IMR-90 (cell line): ENCODE measurements at regions not wholly inside any gene's neighbourhood (a gene's known extent, or its start where the extent isn't known, plus 50 kb on each side); places are given as distances from the start of the nearest gene placed in this dataset.

Experiments
- ATAC-seq: fragments of 200-7000 bp; cut with Tn5 transposase; 2 replicates; pipeline ENCODE4 v1.9.1; 2020; ENCODE audit warnings: low read depth, mild to moderate bottlenecking, moderate library complexity
- BruUV-seq: library from RNA; stranded (reverse); fragments of 400-500 nt; replicated peaks from 2 replicates; lab custom pipeline; 2021; lab: Mats Ljungman, UMichigan
- CTCF ChIA-PET: fragments of 300-600 bp; formaldehyde crosslinking; extraction: SDS; loops from one replicate; lab custom pipeline; 2021; ENCODE audit warnings: antibody characterized with exemption; lab: Yijun Ruan, JAX
- POLR2A ChIA-PET: fragments of 300-600 bp; sonication (Branson Sonifier 250); formaldehyde crosslinking; loops from one replicate; lab custom pipeline; 2022; ENCODE audit warnings: antibody characterized with exemption; ENCODE audit not compliant: unreplicated experiment; lab: Charles Lee
- DNase-seq: peaks from one replicate; pipeline ENCODE4 v3.0.0; 2013
- H2AFZ ChIP-seq: replicated peaks from 2 replicates; pipeline ENCODE3; 2013; ENCODE audit warnings: low read length, mild to moderate bottlenecking; ENCODE audit not compliant: poor library complexity
- H2AK5ac ChIP-seq: 2 replicates; pipeline ENCODE4 v1.6.1; 2013; ENCODE audit warnings: low read depth, low read length, inconsistent platforms
- H2AK9ac ChIP-seq: replicated peaks from 2 replicates; pipeline ENCODE3; 2013; ENCODE audit warnings: mild to moderate bottlenecking, low read depth, low read length, moderate library complexity; ENCODE audit not compliant: poor library complexity
- H2BK120ac ChIP-seq: 2 replicates; pipeline ENCODE4 v1.6.1; 2013; ENCODE audit warnings: low read depth, low read length, inconsistent platforms
- H2BK15ac ChIP-seq: 3 replicates; pipeline ENCODE4 v1.6.1; 2013; ENCODE audit warnings: low read depth, low read length, inconsistent platforms
- H2BK20ac ChIP-seq: 2 replicates; pipeline ENCODE4 v1.6.1; 2013; ENCODE audit warnings: low read depth, mild to moderate bottlenecking, inconsistent platforms, low read length, moderate library complexity
- H2BK5ac ChIP-seq: 2 replicates; pipeline ENCODE4 v1.6.1; 2013; ENCODE audit warnings: mild to moderate bottlenecking, low read depth, low read length, inconsistent platforms; ENCODE audit not compliant: poor library complexity, severe bottlenecking
- H3K14ac ChIP-seq: replicated peaks from 2 replicates; pipeline ENCODE4 v1.6.1; 2013; ENCODE audit warnings: low read depth, low read length, inconsistent platforms
- H3K18ac ChIP-seq: 2 replicates; pipeline ENCODE4 v1.6.1; 2013; ENCODE audit warnings: low read depth, low read length, control low read depth
- H3K23ac ChIP-seq: 2 replicates; pipeline ENCODE4 v1.6.1; 2013; ENCODE audit warnings: low read depth, low read length, inconsistent platforms
- H3K27ac ChIP-seq: 2 replicates; pipeline ENCODE4 v1.5.1; 2013; ENCODE audit warnings: mild to moderate bottlenecking, control low read depth, low read length; ENCODE audit not compliant: insufficient read depth
- H3K27me3 ChIP-seq: 2 replicates; pipeline ENCODE4 v1.6.1; 2013; ENCODE audit warnings: low read length; ENCODE audit not compliant: control insufficient read depth, insufficient read depth
- H3K36me3 ChIP-seq: 2 replicates; pipeline ENCODE4 v1.6.1; 2013; ENCODE audit warnings: low read length, mixed read lengths; ENCODE audit not compliant: control insufficient read depth, insufficient read depth
- H3K4ac ChIP-seq: 2 replicates; pipeline ENCODE4 v1.6.1; 2013; ENCODE audit warnings: low read depth, low read length, inconsistent platforms
- H3K4me1 ChIP-seq: 2 replicates; pipeline ENCODE4 v1.6.1; 2013; ENCODE audit warnings: low read length, mixed read lengths; ENCODE audit not compliant: control insufficient read depth, insufficient read depth
- H3K4me2 ChIP-seq: 2 replicates; pipeline ENCODE4 v1.6.1; 2013; ENCODE audit warnings: low read depth, mild to moderate bottlenecking, control low read depth, low read length, moderate library complexity
- H3K4me3 ChIP-seq: 2 replicates; pipeline ENCODE4 v1.5.1; 2013; ENCODE audit warnings: low read depth, mild to moderate bottlenecking, control low read depth, low read length, moderate library complexity; ENCODE audit not compliant: insufficient read depth
- H3K56ac ChIP-seq: 2 replicates; pipeline ENCODE4 v1.6.1; 2013; ENCODE audit warnings: low read length, inconsistent platforms; ENCODE audit not compliant: insufficient read depth; ENCODE audit errors: extremely low read depth
- H3K79me1 ChIP-seq, 2 experiments: 2 replicates each; pipeline ENCODE4 v1.6.1; 2013; ENCODE audit warnings: low read length in 2 of 2, inconsistent platforms in 1 of 2, low read depth in 1 of 2
- H3K9ac ChIP-seq: 2 replicates; pipeline ENCODE4 v1.6.1; 2013; ENCODE audit warnings: low read depth, low read length, control low read depth
- H3K9me1 ChIP-seq: 2 replicates; pipeline ENCODE4 v1.6.1; 2013; ENCODE audit warnings: low read length, inconsistent platforms; ENCODE audit not compliant: insufficient read depth
- H3K9me3 ChIP-seq: 2 replicates; pipeline ENCODE4 v1.6.1; 2013; ENCODE audit warnings: low read length; ENCODE audit not compliant: control insufficient read depth, insufficient read depth
- H4K20me1 ChIP-seq: 2 replicates; pipeline ENCODE4 v1.6.1; 2013; ENCODE audit warnings: low read length, inconsistent platforms; ENCODE audit not compliant: insufficient read depth
- H4K5ac ChIP-seq: 2 replicates; pipeline ENCODE4 v1.6.1; 2013; ENCODE audit warnings: mild to moderate bottlenecking, low read depth, low read length, control low read depth
- H4K8ac ChIP-seq, 2 experiments: 2 replicates each; pipeline ENCODE4 v1.6.1; 2013; ENCODE audit warnings: low read depth in 2 of 2, low read length in 2 of 2, control low read depth in 1 of 2, inconsistent platforms in 1 of 2
- H4K91ac ChIP-seq: 2 replicates; pipeline ENCODE4 v1.6.1; 2013; ENCODE audit warnings: low read depth, low read length, inconsistent platforms; ENCODE audit not compliant: insufficient read depth
- BHLHE40 ChIP-seq: fragments of 150-350 bp; IDR thresholded peaks from 2 replicates; pipeline ENCODE4 v1.6.1; 2016; ENCODE audit warnings: mild to moderate bottlenecking, low read depth, low read length
- CEBPB ChIP-seq: IDR thresholded peaks from 2 replicates; pipeline ENCODE4 v1.6.1; 2012; ENCODE audit warnings: low read depth, low read length, improper control_type of control experiment
- CHD1 ChIP-seq: IDR thresholded peaks from 2 replicates; pipeline ENCODE4 v1.6.1; 2012; ENCODE audit warnings: low read depth, low read length, improper control_type of control experiment
- FOS ChIP-seq: fragments of 150-350 bp; IDR thresholded peaks from 2 replicates; pipeline ENCODE4 v1.6.1; 2016; ENCODE audit warnings: low read depth, low read length
- MAFK ChIP-seq: IDR thresholded peaks from 2 replicates; pipeline ENCODE4 v1.6.1; 2012; ENCODE audit warnings: low read depth, low read length, improper control_type of control experiment
- MAZ ChIP-seq: IDR thresholded peaks from 2 replicates; pipeline ENCODE4 v1.6.1; 2012; ENCODE audit warnings: low read depth, mild to moderate bottlenecking, low read length, improper control_type of control experiment, moderate library complexity, borderline replicate concordance
- MXI1 ChIP-seq: IDR thresholded peaks from 2 replicates; pipeline ENCODE4 v1.6.1; 2012; ENCODE audit warnings: low read depth, mild to moderate bottlenecking, low read length, moderate library complexity, borderline replicate concordance
- NFE2L2 ChIP-seq: fragments of 150-350 bp; IDR thresholded peaks from 2 replicates; pipeline ENCODE4 v1.6.1; 2016; ENCODE audit warnings: low read depth, mild to moderate bottlenecking, low read length
- POLR2A ChIP-seq: IDR thresholded peaks from 2 replicates; pipeline ENCODE4 v1.6.1; 2012; ENCODE audit warnings: mild to moderate bottlenecking, low read depth, low read length
- RAD21 ChIP-seq: IDR thresholded peaks from 2 replicates; pipeline ENCODE4 v1.6.1; 2012; ENCODE audit warnings: low read length, improper control_type of control experiment
- RCOR1 ChIP-seq: IDR thresholded peaks from 2 replicates; pipeline ENCODE4 v1.6.1; 2012; ENCODE audit warnings: mild to moderate bottlenecking, low read length, improper control_type of control experiment; ENCODE audit not compliant: insufficient replicate concordance
- RFX5 ChIP-seq: IDR thresholded peaks from 2 replicates; pipeline ENCODE4 v1.8.0; 2012; ENCODE audit warnings: low read depth, mild to moderate bottlenecking, low read length, moderate library complexity
- SMC3 ChIP-seq: fragments of 150-350 bp; IDR thresholded peaks from 2 replicates; pipeline ENCODE4 v1.6.1; 2016; ENCODE audit warnings: low read depth, mild to moderate bottlenecking, antibody characterized with exemption, low read length, moderate library complexity
- WGBS, 2 experiments: methylation state at CpG; one replicate each; pipeline versions ENCODE4 v1.1.5 to v1.1.7; 2013; ENCODE audit warnings: missing lambda C conversion rate in 2 of 2; ENCODE audit not compliant: insufficient read length in 1 of 2; ENCODE audit errors: extremely low coverage in 2 of 2; 5-methylcytosine and 5-hydroxymethylcytosine counted together
- dilution Hi-C: fragments of 300-500 bp; cut with HindIII; formaldehyde crosslinking; loops from one replicate; pipeline ENCODE4 v1.14.3; 2018; ENCODE audit warnings: low sequenced_read_pairs; ENCODE audit not compliant: unreplicated experiment
- in situ Hi-C: fragments of 300-500 bp; cut with MboI; formaldehyde crosslinking; loops from 3 replicates; pipeline ENCODE4 v1.14.3; 2019; ENCODE audit warnings: low sequenced_read_pairs, inconsistent platforms, mixed read lengths
- intact Hi-C: fragments of 100-400 bp; cut with micrococcal nuclease; formaldehyde crosslinking; loops from 2 replicates; pipeline ENCODE4 v1.10.0; 2022
- TF ChIP-seq, protein P1 (sequence below): fragments of 150-350 bp; IDR thresholded peaks from 2 replicates; pipeline ENCODE4 v1.6.1; 2017; ENCODE audit warnings: mild to moderate bottlenecking, antibody characterized with exemption, low read length, low read depth
- TF ChIP-seq, protein P2 (sequence below): fragments of 150-350 bp; IDR thresholded peaks from 2 replicates; pipeline ENCODE4 v1.6.1; 2016; ENCODE audit warnings: low read depth, mild to moderate bottlenecking, low read length, moderate library complexity, borderline replicate concordance
- TF ChIP-seq, protein P3 (sequence below): conservative IDR thresholded peaks from 2 replicates; pipeline ENCODE4 v1.5.1; 2012; ENCODE audit warnings: mild to moderate bottlenecking, low read depth, low read length, improper control_type of control experiment

DNA sequence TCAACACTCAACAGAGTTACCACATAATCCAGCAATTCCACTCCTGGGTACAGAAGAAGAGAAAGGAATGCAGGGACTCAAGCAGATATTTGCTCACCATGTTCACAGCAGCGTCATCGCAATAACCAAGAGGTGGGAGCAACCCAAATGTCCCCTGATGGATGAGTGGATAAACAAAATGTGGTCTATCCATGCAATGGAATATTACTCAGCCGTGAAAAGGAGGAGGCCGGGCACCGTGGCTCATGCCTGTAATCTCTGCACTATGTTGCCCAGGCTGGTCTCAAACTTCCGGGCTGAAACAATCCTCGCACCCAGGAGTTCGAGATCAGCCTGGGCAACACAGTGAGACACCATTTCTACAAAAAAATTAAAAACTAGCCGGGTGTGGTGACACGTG is 131.7 kb downstream of the CTTN start:
- Histone ChIP-seq H3K36me3 (no peaks in the 10 kb centered on the region), H3K79me1 (no peaks in the 10 kb centered on the region), H4K20me1 (peaks cover 3% of the 10 kb centered on the region; the same call in 1 of the 2 replicates), H3K9me1 (no peaks in the 10 kb centered on the region), H3K4me2 (no peak overlapping the region), H3K56ac (no peak overlapping the region), H4K8ac (no peak overlapping the region), H3K4me1 (peaks cover 2% of the 10 kb centered on the region; the same call in 1 of the 2 replicates), H3K9me3 (peaks cover 4% of the 10 kb centered on the region; the same call in 1 of the 2 replicates), H4K5ac (no peak overlapping the region), H3K18ac (no peak overlapping the region), H2AFZ (no peak overlapping the region), H2BK15ac (no peak overlapping the region), H2BK20ac (no peak overlapping the region), H3K27me3 (no peaks in the 10 kb centered on the region), H3K4ac (no peak overlapping the region), H3K14ac (no peak overlapping the region), H4K91ac (no peak overlapping the region), H2AK5ac (no peak overlapping the region), H2AK9ac (no peak overlapping the region), H3K23ac (no peak overlapping the region), H2BK5ac (no peak overlapping the region), H2BK120ac (no peak overlapping the region), H3K4me3 (no peak overlapping the region), H3K27ac (no peak overlapping the region), H3K9ac (no peak overlapping the region)
- POLR2A ChIA-PET, result no interaction called here
- TF ChIP-seq RFX5 (no peak), CHD1 (no peak), RAD21 (no peak), FOS (no peak), RCOR1 (no peak), BHLHE40 (no peak), POLR2A (no peak), MAFK (no peak), CEBPB (no peak), SMC3 (no peak), MAZ (no peak), NFE2L2 (no peak), MXI1 (no peak)
- TF ChIP-seq, protein P1, sequence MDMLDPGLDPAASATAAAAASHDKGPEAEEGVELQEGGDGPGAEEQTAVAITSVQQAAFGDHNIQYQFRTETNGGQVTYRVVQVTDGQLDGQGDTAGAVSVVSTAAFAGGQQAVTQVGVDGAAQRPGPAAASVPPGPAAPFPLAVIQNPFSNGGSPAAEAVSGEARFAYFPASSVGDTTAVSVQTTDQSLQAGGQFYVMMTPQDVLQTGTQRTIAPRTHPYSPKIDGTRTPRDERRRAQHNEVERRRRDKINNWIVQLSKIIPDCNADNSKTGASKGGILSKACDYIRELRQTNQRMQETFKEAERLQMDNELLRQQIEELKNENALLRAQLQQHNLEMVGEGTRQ, result no peak
- TF ChIP-seq, protein P2, sequence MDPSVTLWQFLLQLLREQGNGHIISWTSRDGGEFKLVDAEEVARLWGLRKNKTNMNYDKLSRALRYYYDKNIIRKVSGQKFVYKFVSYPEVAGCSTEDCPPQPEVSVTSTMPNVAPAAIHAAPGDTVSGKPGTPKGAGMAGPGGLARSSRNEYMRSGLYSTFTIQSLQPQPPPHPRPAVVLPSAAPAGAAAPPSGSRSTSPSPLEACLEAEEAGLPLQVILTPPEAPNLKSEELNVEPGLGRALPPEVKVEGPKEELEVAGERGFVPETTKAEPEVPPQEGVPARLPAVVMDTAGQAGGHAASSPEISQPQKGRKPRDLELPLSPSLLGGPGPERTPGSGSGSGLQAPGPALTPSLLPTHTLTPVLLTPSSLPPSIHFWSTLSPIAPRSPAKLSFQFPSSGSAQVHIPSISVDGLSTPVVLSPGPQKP, result no peak
- TF ChIP-seq, protein P3, sequence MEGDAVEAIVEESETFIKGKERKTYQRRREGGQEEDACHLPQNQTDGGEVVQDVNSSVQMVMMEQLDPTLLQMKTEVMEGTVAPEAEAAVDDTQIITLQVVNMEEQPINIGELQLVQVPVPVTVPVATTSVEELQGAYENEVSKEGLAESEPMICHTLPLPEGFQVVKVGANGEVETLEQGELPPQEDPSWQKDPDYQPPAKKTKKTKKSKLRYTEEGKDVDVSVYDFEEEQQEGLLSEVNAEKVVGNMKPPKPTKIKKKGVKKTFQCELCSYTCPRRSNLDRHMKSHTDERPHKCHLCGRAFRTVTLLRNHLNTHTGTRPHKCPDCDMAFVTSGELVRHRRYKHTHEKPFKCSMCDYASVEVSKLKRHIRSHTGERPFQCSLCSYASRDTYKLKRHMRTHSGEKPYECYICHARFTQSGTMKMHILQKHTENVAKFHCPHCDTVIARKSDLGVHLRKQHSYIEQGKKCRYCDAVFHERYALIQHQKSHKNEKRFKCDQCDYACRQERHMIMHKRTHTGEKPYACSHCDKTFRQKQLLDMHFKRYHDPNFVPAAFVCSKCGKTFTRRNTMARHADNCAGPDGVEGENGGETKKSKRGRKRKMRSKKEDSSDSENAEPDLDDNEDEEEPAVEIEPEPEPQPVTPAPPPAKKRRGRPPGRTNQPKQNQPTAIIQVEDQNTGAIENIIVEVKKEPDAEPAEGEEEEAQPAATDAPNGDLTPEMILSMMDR, result no peak
- in situ Hi-C loops (no loop called here), dilution Hi-C loops (no loop called here), intact Hi-C loops (no loop called here)
- DNase-seq, result no peak
- CTCF ChIA-PET, result no interaction called here
- ATAC-seq, result no peak
- WGBS, 2 experiments, result no CpG with 5 or more reads among the region's 10 CpGs
- no TSS peak for BruUV-seq
